ENCODE measurements at regions not wholly inside any gene's neighbourhood (a gene's known extent, or its start where the extent isn't known, plus 50 kb on each side); places are given as distances from the start of the nearest gene placed in this dataset.
A peak's percentile ranks its signal among the peaks of the same experiment; 100 is the strongest.
"Not testable (repeated sequence)": the region's sequence is repeated elsewhere in the genome, so short reads cannot be mapped to it uniquely, and the experiment has no call there.

DNA sequence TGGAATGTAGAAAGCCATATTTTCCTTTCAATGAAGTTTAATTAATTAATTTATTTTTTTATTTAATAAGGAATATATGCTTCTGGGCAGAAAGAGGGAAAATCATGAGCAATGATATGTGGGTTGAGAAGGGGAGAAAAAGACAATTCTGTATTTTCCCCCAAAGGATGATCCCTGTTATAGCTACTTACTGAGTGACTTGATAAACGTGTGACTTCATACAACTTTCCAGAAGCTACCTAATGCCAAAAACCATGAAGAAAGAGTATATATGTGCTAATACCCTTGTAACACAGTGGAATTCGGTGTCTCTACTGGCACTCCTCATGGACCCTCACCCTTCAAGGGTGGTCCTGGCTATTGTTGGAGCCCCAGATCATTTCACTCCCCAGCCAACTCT, 335.0 kb upstream of the KLF4 start:
- peaks cover 7% of the 10 kb centered on the region for H3K4me1 Mint-ChIP-seq
- TF ChIP-seq, protein P1, sequence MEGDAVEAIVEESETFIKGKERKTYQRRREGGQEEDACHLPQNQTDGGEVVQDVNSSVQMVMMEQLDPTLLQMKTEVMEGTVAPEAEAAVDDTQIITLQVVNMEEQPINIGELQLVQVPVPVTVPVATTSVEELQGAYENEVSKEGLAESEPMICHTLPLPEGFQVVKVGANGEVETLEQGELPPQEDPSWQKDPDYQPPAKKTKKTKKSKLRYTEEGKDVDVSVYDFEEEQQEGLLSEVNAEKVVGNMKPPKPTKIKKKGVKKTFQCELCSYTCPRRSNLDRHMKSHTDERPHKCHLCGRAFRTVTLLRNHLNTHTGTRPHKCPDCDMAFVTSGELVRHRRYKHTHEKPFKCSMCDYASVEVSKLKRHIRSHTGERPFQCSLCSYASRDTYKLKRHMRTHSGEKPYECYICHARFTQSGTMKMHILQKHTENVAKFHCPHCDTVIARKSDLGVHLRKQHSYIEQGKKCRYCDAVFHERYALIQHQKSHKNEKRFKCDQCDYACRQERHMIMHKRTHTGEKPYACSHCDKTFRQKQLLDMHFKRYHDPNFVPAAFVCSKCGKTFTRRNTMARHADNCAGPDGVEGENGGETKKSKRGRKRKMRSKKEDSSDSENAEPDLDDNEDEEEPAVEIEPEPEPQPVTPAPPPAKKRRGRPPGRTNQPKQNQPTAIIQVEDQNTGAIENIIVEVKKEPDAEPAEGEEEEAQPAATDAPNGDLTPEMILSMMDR (conservative IDR thresholded peaks at IDR 0.05), result no peak
- H3K9me3 Mint-ChIP-seq, result peaks cover 6% of the 10 kb centered on the region
- H3K36me3 Mint-ChIP-seq (ENCODE audit: low read depth), result no peaks in the 10 kb centered on the region
- no peak overlapping the region for H3K4me3 Mint-ChIP-seq
- H3K27me3 Mint-ChIP-seq (ENCODE audit: low read depth), result no peaks in the 10 kb centered on the region
- no peak overlapping the region for H3K27ac Mint-ChIP-seq (ENCODE audit: unreplicated experiment)
- no peak for DNase-seq (ENCODE audit: low read depth, low spot score)

DNA sequence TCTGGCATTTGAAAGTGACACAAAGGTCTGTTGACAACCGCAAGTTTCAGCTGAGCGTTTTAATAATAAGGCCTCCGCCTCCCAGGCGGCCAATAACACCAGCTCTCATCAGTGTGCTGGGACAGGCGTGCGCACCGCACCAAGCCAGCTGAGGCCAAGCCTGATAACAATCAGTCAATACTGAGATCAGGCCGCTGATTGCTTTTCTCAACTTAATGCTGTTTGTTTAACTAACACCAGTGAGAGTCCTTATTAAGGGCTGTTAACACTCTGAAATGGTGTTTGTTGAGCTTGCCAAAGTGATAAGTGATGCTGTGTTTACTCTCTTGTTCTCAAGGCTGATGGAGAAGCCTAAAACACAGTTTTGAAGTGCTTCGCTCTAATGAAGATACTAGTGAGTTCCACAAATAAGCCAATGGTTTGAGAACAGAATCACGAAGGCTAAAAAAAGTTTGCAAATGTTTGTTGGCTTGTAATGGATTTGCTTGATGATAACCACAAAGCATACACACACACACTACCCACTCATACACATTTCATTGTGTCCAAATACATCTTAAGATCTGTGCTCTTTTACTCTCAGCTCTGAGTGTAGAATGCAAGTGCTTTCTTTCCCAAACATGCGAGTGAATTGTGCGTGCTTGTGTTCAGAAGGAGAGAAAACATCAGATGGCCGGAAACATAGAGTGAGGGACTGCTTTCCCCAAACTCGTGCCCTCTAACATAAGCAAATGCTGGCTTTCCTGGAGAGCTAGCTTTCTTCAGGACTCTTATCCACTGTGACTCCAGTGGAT, 330.4 kb upstream of the KLF4 start:
- Mint-ChIP-seq H3K27me3 (ENCODE audit: low read depth) (no peaks in the 10 kb centered on the region), H3K9me3 (no peaks in the 10 kb centered on the region), H3K4me1 (peaks cover 9% of the 10 kb centered on the region), H3K36me3 (ENCODE audit: low read depth) (no peaks in the 10 kb centered on the region), H3K4me3 (no peak overlapping the region), H3K27ac (ENCODE audit: unreplicated experiment) (no peak overlapping the region)
- no peak for DNase-seq (ENCODE audit: low read depth, low spot score)
- TF ChIP-seq, protein P1 (conservative IDR thresholded peaks at IDR 0.05), result no peak

DNA sequence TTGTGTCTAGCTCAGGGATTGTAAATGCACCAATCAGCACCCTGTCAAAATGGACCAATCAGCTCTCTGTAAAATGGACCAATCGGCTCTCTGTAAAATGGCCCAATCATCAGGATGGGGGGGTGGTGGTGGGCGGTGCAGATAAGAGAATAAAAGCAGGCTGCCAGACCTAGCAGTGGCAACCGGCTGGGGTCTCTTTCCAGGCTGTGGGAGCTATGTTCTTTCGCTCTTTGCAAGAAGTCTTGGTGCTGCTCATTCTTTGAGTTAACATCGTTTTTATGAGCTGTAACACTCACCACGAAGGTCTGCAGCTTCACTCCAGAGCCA, 328.9 kb upstream of the KLF4 start:
- H3K9me3 Mint-ChIP-seq; H3K4me3 Mint-ChIP-seq; H3K27me3 Mint-ChIP-seq (ENCODE audit: low read depth); DNase-seq (ENCODE audit: low read depth, low spot score); H3K27ac Mint-ChIP-seq (ENCODE audit: unreplicated experiment); H3K36me3 Mint-ChIP-seq (ENCODE audit: low read depth); H3K4me1 Mint-ChIP-seq: not testable (repeated sequence)

DNA sequence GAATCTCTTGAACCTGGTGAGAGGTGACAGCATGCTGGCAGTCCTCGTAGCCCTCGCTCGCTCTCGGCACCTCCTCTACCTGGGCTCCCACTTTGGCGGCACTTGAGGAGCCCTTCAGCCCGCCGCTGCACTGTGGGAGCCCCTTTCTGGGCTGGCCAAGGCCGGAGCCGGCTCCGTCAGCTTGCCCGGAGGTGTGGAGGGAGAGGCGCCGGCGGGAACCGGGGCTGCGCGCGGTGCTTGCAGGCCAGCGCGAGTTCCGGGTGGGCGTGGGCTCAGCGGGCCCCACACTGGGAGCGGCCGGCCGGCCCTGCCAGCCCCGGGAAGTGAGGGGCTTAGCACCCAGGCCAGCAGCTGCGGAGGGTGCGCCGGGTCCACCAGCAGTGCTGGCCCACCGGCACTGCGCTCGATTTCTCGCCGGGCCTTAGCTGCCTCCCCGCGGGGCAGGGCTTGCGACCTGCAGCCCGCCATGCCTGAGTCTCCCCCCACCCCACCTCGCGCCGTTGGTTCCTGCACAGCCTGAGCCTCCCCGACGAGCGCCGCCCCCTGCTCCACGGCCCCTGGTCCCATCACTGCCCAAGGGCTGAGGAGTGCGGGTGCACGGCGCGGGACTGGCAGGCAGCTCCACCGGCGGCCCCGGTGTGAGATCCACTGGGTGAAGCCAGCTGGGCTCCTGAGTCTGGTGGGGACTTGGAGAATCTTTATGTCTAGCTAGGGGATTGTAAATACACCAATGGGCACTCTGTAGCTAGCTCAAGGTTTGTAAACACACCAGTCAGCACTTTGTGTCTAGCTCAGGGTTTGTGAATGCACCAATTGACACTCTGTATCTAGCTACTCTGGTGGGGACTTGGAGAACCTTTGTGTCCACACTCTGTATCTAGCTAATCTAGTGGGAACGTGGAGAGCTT, 328.3 kb upstream of the KLF4 start:
- H3K27ac Mint-ChIP-seq (ENCODE audit: unreplicated experiment), result not testable (repeated sequence)

DNA sequence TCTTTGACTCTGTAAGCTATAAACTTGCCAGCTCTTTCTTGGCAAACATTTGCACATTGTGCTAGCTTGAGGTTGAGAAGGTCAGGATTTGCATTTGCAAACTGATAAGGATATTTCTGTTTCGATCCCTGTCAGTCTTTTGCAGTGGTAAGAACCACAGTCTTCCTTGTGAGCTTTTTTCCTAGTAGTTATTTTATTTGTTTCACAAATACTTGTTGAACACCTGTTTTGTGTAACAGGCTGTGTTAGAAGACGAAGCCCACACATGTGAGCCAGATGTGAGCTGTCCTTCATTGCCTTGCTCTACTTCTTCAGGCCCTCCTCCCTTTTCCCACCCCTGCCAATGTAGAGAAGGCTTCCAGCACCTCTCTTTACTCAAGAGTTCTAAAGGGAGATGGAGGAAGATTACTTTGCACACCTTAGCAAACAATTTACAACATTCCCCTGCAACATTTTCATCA, 327.0 kb upstream of the KLF4 start:
- no peaks in the 10 kb centered on the region for H3K36me3 Mint-ChIP-seq (ENCODE audit: low read depth)
- H3K4me3 Mint-ChIP-seq, result no peak overlapping the region
- H3K27ac Mint-ChIP-seq (ENCODE audit: unreplicated experiment), result no peak overlapping the region
- no peaks in the 10 kb centered on the region for H3K9me3 Mint-ChIP-seq
- TF ChIP-seq, protein P1 (conservative IDR thresholded peaks at IDR 0.05), result no peak
- DNase-seq (ENCODE audit: low read depth, low spot score), result no peak
- peaks cover 9% of the 10 kb centered on the region for H3K4me1 Mint-ChIP-seq
- H3K27me3 Mint-ChIP-seq (ENCODE audit: low read depth), result no peaks in the 10 kb centered on the region

More for the DNA sequence above, 328.3 kb upstream of the KLF4 start:
- H3K36me3 Mint-ChIP-seq (ENCODE audit: low read depth); H3K9me3 Mint-ChIP-seq; H3K4me1 Mint-ChIP-seq; H3K27me3 Mint-ChIP-seq (ENCODE audit: low read depth); DNase-seq (ENCODE audit: low read depth, low spot score); H3K4me3 Mint-ChIP-seq: not testable (repeated sequence)

DNA sequence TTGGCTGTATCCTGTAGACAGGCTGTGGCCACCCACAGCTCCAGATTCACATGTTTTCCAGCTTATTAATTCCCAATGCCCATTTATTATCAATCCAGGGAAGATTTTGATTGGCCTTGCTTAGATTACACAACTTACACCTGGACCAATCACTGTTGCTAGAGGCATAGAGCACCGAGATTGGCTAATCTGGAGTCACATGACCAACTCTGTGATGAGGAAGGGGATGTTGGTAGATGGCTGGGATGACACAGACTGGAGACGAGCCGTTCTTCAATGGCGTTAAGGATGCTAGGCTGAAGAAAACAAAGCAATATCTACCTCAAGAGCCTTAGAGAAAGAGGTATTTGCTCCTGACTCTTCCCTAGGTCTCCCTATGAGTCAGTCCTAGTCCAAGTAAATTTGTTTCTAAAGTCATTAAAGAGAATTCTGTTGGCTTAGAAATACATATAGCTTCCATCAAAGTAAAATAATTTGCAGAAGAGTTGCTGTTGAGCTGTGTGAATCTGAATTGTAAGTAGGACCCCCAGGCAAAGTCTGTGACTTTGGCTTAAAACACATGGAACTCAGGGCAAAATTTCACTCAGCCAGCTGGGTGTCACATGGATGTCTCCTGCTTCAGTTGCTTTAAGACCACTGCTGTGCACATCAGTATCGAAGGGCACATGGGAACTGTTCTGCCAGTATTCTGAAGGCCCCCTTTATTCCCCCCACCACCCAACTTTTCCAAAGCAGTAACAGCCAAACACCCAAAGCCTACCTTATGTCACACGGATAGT, 326.4 kb upstream of the KLF4 start:
- H3K36me3 Mint-ChIP-seq (ENCODE audit: low read depth), result no peaks in the 10 kb centered on the region
- no peaks in the 10 kb centered on the region for H3K9me3 Mint-ChIP-seq
- no peak for DNase-seq (ENCODE audit: low read depth, low spot score)
- no peaks in the 10 kb centered on the region for H3K27me3 Mint-ChIP-seq (ENCODE audit: low read depth)
- TF ChIP-seq, protein P1 (conservative IDR thresholded peaks at IDR 0.05), result no peak
- peaks cover 9% of the 10 kb centered on the region for H3K4me1 Mint-ChIP-seq
- H3K27ac Mint-ChIP-seq (ENCODE audit: unreplicated experiment), result peak overlapping the region; percentile 35
- H3K4me3 Mint-ChIP-seq, result no peak overlapping the region

All from neural crest cell (in vitro differentiated cells).